ENCODE measurements at regions not wholly inside any gene's neighbourhood (a gene's known extent, or its start where the extent isn't known, plus 50 kb on each side); places are given as distances from the start of the nearest gene placed in this dataset.

DNA sequence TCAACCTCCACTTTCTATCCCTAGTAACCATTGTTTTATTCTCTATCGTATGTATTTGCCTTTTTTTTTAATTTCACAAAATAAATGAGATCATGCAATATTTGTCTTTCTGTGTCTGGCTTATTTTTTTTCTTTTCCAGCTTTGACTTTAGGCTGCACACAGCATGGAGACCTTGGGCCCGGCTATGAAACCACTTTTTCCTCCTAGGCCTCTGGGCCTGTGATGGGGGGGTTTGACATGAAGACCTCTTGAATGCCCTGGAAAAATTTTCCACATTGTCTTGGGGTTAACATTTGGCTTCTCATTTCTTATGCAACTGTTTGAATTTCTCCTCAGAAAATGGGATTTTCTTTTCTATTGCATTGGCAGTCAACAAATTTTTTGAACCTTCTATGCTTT lies 100.2 kb upstream of the BTG3 start:
- no peak for DNase-seq (ENCODE audit: low spot score)
- TF ChIP-seq, protein P1, sequence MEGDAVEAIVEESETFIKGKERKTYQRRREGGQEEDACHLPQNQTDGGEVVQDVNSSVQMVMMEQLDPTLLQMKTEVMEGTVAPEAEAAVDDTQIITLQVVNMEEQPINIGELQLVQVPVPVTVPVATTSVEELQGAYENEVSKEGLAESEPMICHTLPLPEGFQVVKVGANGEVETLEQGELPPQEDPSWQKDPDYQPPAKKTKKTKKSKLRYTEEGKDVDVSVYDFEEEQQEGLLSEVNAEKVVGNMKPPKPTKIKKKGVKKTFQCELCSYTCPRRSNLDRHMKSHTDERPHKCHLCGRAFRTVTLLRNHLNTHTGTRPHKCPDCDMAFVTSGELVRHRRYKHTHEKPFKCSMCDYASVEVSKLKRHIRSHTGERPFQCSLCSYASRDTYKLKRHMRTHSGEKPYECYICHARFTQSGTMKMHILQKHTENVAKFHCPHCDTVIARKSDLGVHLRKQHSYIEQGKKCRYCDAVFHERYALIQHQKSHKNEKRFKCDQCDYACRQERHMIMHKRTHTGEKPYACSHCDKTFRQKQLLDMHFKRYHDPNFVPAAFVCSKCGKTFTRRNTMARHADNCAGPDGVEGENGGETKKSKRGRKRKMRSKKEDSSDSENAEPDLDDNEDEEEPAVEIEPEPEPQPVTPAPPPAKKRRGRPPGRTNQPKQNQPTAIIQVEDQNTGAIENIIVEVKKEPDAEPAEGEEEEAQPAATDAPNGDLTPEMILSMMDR (IDR thresholded peaks at IDR 0.05) = no peak
- no peaks in the 10 kb centered on the region for H3K36me3 ChIP-seq
- no peak overlapping the region for H3K4me3 ChIP-seq
- H3K4me1 ChIP-seq (ENCODE audit: control insufficient read depth in 1 of 2, low read depth in 2 of 2) = no peaks in the 10 kb centered on the region
- H3K9me3 ChIP-seq = no peaks in the 10 kb centered on the region
- no peaks in the 10 kb centered on the region for H3K27me3 ChIP-seq (replicated peaks; ENCODE audit: insufficient read depth)
- no peak overlapping the region for H3K27ac ChIP-seq
- ATAC-seq (ENCODE audit: insufficient number of reproducible peaks, low FRiP score, low read depth) = no peak

DNA sequence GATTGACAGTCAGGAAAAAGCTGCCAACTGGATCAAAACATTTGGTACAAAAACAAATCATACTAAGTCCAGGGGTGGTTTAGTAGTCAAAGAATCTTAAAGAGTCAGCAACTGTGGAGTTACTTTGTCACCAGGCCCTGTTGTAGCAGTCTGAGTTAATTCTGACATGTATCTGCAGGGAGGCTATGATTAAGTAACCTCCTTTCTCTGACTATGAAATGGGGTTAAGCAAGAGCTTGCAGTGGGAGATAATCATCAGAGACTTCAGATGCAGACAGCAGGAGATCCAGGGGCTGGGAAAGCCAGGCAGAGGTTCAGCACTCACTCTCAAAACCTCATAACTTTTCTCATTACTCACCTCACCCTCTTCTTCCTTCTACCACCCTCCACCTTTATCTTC lies 99.2 kb upstream of the BTG3 start:
- Histone ChIP-seq H3K27ac (no peak overlapping the region), H3K4me3 (no peak overlapping the region), H3K9me3 (no peaks in the 10 kb centered on the region), H3K27me3 (replicated peaks; ENCODE audit: insufficient read depth) (no peaks in the 10 kb centered on the region), H3K36me3 (no peaks in the 10 kb centered on the region), H3K4me1 (ENCODE audit: control insufficient read depth in 1 of 2, low read depth in 2 of 2) (no peaks in the 10 kb centered on the region)
- DNase-seq (ENCODE audit: low spot score) (no peak), ATAC-seq (ENCODE audit: insufficient number of reproducible peaks, low FRiP score, low read depth) (no peak)
- TF ChIP-seq, protein P1 (IDR thresholded peaks at IDR 0.05) = no peak

GRCh38 chr21:17709266-17709611 lies 96.5 kb upstream of the BTG3 start:
- no peak overlapping the region for H3K4me3 ChIP-seq
- no peaks in the 10 kb centered on the region for H3K27me3 ChIP-seq (replicated peaks; ENCODE audit: insufficient read depth)
- H3K4me1 ChIP-seq (ENCODE audit: control insufficient read depth in 1 of 2, low read depth in 2 of 2) = no peaks in the 10 kb centered on the region
- no peak for ATAC-seq (ENCODE audit: insufficient number of reproducible peaks, low FRiP score, low read depth)
- no peaks in the 10 kb centered on the region for H3K9me3 ChIP-seq
- no peak overlapping the region for H3K27ac ChIP-seq
- TF ChIP-seq, protein P1 (IDR thresholded peaks at IDR 0.05) = no peak
- H3K36me3 ChIP-seq = no peaks in the 10 kb centered on the region
- no peak for DNase-seq (ENCODE audit: low spot score)

GRCh38 chr21:17708522-17709265 lies 96.0 kb upstream of the BTG3 start:
- H3K4me1 ChIP-seq (ENCODE audit: control insufficient read depth in 1 of 2, low read depth in 2 of 2) = no peaks in the 10 kb centered on the region
- TF ChIP-seq, protein P1 (IDR thresholded peaks at IDR 0.05) = no peak
- no peak for DNase-seq (ENCODE audit: low spot score)

DNA sequence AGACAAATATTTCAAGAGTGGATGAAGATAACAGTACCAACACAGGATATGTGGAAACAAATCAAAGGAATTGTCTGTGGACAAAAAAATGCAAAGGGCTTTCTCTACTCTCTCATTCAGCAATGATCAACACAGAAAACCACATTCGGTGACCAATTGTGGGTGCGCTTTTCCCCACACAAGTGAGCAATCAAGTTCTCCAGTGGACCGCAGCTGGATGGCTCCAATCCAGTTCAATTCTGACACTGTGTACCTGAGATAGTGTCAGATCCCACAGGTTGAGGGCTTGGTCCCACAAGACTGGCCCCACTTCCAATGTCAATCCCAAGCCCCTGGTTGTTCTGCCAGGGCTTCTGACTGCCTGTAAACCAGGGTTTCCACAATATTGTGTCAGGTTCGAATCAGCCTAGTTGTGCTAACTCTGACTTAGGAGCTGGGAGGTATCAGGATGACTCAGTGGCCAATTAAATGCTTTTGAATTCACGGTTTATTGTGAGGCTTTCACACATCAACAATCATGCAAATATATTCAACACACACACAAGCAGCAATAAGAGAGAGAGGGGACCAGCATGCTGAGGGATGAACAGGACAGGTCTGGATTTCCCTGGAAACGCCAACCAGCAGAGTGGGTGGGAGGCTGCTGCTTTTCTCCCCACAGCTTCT lies 87.0 kb upstream of the BTG3 start:
- Histone ChIP-seq H3K27me3 (replicated peaks; ENCODE audit: insufficient read depth) (no peaks in the 10 kb centered on the region), H3K9me3 (no peaks in the 10 kb centered on the region), H3K36me3 (no peaks in the 10 kb centered on the region), H3K4me3 (no peak overlapping the region), H3K27ac (no peak overlapping the region), H3K4me1 (ENCODE audit: control insufficient read depth in 1 of 2, low read depth in 2 of 2) (no peaks in the 10 kb centered on the region)
- TF ChIP-seq, protein P1 (IDR thresholded peaks at IDR 0.05) = no peak
- ATAC-seq (ENCODE audit: insufficient number of reproducible peaks, low FRiP score, low read depth) (no peak), DNase-seq (ENCODE audit: low spot score) (no peak)

More at GRCh38 chr21:17708522-17709265, 96.0 kb upstream of the BTG3 start:
- H3K27ac ChIP-seq = no peak overlapping the region
- H3K4me3 ChIP-seq = no peak overlapping the region
- no peaks in the 10 kb centered on the region for H3K27me3 ChIP-seq (replicated peaks; ENCODE audit: insufficient read depth)
- no peaks in the 10 kb centered on the region for H3K36me3 ChIP-seq
- H3K9me3 ChIP-seq = no peaks in the 10 kb centered on the region
- ATAC-seq (ENCODE audit: insufficient number of reproducible peaks, low FRiP score, low read depth) = no peak

Measured in thoracic aorta (tissue), 2 donors.